HG02943 (cell line): ENCODE measurements at regions not wholly inside any gene's neighbourhood (a gene's known extent, or its start where the extent isn't known, plus 50 kb on each side); places are given as distances from the start of the nearest gene placed in this dataset.
"Not testable (repeated sequence)": the region's sequence is repeated elsewhere in the genome, so short reads cannot be mapped to it uniquely, and the experiment has no call there.

Experiments used
- ATAC-seq: cut with Tn5 transposase; IDR thresholded peaks from one replicate; pipeline ENCODE4 v1.9.1; 2021; ENCODE audit warnings: mild to moderate bottlenecking, low read depth, moderate library complexity; ENCODE audit not compliant: unreplicated experiment

DNA sequence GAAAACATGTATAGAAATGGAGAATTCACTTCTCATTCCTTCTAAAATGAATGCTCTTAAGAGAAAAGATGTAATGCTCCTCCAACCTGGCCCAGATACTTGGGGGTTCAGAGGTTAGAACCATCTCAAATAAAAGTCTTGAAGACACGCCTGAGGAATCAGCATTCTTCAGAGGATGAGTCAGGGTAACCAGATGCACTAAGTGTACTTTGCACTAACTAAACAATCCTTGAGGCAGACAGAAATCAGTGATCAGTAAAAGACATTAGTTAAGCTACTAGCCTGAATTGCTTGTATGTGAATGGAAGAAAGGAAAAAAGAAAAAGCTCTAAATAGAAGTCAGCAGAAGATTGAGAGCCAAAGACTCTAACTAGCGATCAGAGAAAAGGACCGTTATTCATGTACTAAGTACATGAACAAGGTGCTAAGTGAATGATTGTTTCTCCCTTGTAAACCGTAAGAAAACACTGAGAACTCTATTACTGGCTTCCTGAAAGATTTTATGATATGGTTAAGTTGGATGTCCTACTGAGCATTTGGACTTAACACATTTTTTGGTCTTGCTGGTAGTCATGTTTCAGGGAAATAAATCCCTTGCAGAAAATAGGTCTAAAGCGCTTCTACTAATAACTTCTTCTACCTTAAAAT lies 738.3 kb downstream of the STPG2 start:
- ATAC-seq: no peak

DNA sequence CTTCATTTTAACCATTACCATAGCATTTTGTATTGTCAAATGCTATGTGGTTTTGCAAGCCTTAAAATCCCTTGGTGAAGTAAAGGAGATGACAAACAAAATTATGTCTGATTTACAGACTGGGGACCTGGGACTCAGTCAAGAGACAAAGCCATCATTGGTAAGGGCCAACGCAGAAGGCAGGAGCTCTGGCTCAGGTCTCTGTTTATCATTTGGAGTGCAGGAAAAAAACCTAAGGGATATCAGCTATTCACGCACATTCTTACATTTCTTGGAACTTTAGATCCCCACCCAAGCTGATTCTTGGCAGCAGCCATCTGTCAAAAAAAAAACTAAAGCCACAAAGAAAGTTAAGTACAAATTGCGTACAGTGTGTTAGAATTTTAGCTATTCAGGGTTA lies 731.9 kb downstream of the STPG2 start:
- ATAC-seq: no peak

DNA sequence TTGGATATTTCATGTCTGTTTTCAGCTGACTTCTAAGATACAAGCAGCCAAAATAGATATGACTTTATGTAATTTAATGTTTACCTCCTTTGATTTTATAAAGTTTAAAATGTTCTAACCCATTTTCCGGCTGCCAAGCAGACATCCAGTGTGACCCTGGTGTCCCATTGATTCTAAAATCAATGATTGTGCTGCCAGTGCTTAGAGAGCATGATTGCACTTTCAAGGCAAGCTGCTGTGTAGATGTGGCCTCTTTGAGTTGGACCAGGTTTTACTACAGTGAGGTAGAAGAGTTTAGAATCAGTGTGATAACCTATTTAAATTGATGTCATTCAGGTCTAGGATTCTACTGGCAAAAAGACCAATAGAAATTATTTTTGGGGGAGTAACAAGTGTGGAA lies 730.9 kb downstream of the STPG2 start:
- no peak for ATAC-seq

DNA sequence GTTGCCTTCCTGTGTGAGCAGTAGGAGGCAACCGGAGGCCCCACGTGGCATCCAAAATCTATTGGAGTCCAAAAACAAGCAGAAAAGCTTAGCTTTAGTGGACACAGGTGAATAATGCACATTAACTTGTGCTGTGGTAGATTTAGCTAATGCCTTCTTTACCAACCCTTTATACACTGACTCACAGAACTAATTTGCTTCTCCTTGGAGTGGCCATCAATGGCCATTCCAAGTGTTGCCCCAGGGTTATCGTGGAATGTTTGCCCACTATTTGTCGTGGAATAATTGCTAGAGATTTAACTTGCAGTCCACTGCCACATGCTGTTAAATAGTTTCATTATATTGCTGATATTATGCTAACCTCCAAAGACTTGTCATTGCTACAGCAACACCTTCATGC lies 729.1 kb downstream of the STPG2 start:
- ATAC-seq: no peak

DNA sequence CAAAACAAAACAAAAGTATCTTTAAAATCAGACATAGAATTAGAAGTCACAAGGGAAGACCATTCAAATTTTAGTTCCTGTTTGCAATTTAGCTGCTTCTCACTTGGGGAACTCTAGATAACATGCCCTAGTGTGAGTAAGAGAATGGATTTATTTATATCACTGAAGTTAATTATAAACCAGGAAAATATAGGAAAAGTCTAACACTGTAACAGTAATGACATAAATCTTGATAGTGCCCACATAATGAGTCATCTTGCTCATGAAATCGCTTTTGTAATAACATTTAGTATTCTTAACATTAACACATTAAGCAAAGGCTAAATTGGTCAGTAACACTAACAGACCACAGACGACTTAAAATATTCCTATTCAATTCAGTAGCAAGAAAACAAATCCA lies 710.7 kb downstream of the STPG2 start:
- no peak for ATAC-seq

DNA sequence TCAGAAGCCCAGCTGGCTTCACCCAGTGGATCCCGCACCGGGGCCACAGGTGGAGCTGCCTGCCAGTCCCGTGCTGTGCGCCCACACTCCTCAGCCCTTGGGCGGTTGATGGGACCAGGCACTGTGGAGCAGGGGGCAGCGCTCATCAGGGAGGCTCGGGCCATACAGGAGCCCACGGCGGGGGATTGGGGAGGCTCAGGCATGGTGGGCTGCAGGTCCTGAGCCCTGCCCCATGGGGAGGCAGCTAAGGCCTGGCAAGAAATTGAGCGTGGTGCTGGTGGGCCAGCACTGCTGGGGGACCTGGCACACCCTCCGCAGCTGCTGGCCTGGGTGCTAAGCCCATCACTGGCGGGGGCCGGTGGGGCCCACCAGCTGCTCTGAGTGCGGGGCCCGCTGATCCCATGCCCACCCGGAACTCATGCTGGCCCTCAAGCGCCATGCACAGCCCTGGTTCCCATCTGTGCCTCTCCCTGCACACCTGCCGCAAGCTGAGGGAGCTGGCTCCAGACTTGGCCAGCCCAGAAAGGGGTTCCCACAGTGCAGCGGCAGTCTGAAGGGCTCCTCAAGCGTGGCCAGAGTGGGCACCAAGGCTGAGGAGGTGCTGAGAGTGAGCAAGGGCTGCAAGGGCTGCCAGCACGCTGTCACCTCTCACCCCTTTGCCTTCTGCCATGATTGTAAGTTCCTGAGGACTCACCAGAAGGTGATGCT lies 705.1 kb downstream of the STPG2 start:
- ATAC-seq: not testable (repeated sequence)

DNA sequence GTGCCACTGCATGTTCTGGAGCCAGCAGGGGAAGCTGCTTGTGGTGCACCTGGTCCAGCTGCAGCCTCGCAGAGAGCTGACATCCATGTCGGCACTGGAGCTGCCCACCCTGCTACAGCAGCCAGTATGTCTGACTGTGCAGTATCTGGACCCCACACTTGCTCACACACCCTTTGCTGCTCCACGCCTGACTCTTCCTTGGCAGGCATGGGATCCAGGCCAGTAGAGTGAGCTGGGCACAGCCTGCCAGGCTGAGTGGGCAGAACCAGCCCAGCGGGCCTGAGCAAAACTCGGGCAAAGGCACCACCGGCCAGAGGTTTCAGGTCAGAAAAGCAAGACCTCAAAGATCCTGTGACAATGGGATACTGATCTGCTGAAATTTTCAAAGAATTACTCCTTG lies 690.1 kb downstream of the STPG2 start:
- no peak for ATAC-seq

DNA sequence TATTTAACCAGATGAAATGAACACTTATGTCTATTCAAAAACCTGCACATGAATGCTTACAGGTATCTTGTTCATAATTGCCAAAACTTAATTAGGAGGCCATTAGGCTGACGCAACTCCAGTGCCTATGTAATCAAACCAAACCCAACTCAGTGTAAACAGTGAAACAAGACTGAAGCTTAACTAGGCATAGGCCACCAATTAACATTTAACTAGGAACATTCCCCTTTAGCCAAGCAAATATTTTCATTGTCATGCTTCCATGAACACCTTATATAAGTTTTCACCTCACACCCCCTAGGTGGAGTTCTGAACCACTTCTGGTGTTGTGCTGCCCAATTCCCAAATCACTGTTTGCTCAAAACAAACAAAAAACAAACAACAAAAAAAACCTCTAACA lies 686.0 kb downstream of the STPG2 start:
- no peak for ATAC-seq

DNA sequence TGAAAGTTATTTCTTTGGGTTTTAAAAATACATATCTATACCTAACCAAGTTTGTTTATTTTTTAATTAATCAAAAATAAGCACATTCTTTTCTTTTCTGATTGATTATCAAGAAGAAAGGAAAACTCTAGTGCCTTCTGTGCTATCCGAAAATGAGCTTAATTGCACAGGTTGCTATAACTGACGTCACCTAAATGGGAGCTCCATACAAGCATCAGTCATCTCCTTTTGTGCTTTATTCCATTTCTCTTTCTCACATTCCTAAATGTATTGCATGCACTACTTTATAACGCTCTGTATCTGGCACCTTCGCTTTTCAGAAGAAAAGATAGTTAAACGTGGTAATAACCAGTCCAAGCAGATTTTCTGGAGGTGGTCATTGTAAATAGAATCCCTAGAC lies 675.0 kb downstream of the STPG2 start:
- ATAC-seq: no peak

DNA sequence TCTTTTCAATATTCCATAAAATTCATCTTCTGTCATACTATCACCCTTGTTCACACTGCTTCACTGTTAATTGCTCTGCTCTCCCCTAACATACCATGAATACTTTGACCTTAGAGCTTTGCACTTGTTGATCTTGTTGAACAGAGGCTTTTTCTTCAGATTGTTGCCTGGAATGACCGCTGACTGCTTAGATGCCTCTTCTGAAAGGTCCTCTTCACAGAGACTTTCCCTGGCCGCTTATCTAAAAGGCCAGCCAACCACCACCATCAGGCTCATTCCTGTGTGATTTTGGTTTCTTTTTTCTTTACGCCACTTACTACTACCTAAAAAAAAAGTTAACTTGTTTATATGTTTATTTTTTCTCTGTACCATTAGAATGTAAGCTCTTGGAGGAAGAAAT lies 667.7 kb downstream of the STPG2 start:
- ATAC-seq: no peak

DNA sequence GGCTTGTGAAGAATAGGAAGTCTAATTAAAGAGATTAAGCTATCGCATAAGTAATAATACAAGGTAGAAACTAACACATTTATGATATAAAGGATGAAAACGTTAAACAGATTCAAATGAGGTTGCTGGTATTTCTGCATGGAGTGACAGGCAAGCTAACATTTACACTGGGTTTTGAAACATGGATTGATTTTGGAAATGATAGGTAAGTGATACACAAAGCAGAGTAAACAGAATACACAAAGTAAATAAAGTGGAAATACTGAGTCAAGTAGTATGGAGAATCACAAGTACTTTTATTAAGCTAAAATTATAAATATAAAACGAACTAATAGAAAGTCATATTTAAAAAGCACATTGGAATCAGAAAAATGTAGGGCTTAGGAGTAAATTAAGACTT lies 665.3 kb downstream of the STPG2 start:
- no peak for ATAC-seq

DNA sequence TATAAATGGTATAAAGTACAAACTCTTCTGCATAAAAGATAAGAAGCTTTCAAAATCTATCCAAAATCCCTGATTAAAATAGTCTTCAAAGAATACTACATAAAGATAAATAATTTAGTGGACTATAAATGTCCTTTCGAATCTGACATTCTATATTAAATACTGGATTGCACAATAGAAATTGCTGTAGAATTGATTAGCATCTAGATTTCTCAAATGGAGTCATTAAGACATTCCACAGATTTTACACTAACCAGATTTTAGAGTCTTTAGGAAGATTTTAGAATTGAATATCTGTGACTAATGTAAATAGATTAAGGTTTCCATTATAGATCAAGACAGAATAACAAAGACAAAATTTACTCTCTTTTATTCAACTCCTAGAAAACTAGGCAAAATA lies 663.9 kb downstream of the STPG2 start:
- ATAC-seq: no peak

DNA sequence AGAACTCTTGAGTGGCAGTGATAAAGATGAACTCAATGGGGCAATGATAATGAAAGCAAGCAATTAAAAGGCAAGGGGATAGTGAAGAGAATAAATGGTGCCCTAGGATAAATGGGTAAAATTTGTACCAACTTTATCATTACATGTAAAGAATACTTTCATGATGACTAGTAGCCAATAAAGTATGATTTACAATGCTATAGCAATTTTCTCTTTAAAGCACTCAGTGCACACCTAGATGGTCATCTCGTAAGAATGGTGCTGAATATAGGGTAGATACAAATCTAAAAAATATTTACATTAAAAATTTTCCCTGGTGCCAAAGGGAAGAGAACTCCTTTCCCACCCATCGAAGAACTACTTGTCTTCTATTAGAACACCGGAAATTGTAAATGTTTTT lies 651.4 kb downstream of the STPG2 start:
- ATAC-seq: no peak

DNA sequence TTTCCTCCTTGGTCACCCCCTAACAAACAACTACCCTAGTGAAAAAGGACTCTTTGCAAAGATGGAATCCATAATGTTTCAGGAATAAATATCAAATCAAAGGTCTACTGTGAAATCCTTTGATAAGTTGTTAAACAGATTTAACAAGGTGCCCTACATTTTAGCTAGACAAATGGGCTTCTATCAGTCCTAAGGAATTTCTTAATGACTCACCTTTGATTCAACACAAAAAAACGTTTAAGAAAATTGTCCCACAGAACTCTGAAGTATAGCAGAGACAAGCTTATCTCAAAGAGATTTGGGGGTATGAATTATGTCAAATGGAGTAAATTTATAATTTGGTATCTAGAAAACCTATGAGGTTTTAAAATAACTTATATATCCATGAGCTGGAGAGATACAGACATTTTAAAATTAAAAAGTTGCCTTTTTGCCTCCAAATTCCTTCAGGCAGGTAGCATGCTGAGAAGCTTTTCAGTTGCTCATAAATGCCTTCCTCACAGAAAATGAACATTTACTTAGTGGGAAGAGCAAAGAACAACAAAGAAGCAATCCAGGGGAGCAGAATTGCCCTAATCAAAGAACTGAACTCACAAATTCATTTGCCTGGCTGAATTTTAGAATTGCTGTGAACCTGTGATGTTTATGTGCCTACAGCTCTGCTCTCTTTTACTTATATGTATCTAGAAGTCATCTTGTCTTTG lies 649.3 kb downstream of the STPG2 start:
- no peak for ATAC-seq

DNA sequence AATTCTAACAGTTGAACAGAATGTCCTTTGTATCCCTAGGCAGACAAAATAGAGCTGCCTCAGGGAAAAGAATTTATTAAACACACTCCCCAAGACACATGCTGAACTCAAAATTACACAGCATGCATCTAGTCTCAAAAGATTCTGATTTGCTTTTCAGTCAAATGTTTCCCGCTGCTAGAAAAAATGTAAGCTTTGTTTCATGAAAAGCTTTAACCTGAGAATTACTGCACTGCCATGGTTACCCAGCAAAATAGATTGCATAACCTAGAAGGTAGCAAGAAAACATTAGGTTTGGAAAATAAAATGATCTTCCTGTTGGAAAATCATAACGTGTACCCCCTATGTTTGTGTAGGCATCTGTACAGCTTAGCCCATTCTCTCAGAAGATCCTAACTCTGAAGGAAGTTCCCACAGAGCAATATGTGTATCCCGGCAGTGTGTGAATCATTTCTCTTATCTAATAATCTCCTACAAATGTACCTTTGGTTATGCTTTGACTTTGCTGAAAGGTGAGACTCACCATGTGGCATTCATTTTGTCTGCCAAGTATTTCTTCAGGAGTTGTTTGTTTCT lies 646.9 kb downstream of the STPG2 start:
- ATAC-seq: no peak

DNA sequence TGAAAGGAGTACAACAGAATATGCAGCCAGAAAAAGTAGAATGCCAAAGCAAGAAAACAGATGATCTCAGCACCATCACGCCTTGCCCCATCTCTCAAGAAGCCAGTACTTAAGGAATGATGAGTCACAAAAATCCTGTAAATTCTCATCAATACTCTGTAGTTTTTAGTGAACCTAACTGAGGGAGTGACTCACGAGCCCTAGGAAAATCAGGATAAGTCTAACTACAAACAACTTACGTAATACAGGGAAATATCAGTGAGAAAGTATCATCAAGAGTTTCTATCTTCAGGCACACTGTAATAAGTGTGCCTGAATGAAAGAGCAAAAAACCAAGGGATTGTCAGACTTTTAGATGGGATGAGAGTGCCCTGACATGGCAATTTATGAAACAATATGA lies 644.4 kb downstream of the STPG2 start:
- ATAC-seq: no peak

DNA sequence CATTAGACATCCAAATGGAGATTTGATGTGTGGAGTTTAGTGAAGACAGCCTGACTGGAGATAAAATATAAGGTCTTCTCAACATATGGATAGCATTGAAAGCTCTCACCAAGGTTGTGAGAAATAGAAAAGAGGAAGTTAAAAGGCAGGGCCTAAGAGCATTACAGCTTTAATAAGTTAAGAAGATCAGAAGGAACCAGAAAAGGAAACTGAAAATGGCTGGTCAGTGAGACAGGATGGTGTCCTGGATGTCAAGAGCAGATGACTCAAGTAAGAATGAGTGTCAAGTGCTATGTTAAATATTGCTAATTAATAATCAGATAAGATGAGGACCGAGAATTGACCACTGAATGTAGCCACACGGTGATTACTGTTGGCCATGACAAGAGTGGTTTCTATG lies 642.9 kb downstream of the STPG2 start:
- peak; percentile 99 for ATAC-seq

DNA sequence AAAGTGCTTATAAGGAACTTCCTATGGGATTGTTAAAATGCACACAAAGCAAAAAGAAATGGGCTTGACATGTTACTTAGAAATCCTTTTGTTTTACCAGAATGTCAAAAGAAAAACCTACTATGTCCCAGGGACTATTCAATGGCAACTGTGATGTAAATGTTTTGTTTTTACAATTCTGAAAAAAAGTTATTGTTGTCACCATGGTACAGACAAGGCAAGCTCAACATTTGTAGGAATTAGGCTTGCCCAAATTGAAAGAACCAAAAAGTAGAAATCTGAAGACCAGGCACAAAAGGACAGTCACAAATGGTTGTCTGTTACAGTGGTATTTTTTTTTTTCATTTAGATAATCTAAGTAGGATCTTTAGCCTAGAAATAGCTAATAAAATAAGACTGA lies 638.6 kb downstream of the STPG2 start:
- ATAC-seq: no peak

DNA sequence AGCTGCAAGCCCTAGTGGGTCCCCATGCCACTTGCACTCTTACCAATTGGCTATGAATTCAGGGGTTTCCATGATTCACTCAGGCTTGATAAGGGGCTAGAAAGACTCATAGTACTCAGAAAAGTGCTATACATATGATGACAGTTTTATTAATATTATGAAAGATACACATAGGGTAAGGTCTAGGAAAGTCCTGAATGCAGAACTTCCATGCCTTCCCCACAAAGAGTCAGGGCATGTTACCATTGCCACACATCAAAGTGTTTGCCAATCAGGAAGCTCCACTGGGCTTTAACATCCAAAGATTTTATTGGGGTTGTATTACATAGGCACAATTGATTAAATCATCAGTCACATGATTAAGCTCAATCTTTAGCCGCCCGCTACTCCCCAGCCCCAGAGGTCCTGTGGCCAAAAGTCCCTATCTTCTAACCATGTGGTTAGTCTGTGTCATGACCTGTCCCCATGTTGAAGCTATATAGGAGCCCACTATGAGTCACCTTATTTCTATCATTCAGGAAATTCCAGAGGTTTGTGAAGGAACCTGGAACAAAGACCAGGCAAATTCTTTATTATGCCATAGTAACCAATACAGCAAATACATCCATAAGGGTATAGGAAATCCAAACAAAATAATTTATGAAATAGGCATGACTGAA lies 635.6 kb downstream of the STPG2 start:
- no peak for ATAC-seq
